NCI-H2196 (cell line): ENCODE measurements at regions not wholly inside any gene's neighbourhood (a gene's known extent, or its start where the extent isn't known, plus 50 kb on each side); places are given as distances from the start of the nearest gene placed in this dataset.
A peak's percentile ranks its signal among the peaks of the same experiment; 100 is the strongest.

Source experiments
- DNase-seq: peaks from one replicate; lab custom pipeline; 2025; ENCODE audit not compliant: unreplicated experiment; lab: John Stamatoyannopoulos, UW

DNA sequence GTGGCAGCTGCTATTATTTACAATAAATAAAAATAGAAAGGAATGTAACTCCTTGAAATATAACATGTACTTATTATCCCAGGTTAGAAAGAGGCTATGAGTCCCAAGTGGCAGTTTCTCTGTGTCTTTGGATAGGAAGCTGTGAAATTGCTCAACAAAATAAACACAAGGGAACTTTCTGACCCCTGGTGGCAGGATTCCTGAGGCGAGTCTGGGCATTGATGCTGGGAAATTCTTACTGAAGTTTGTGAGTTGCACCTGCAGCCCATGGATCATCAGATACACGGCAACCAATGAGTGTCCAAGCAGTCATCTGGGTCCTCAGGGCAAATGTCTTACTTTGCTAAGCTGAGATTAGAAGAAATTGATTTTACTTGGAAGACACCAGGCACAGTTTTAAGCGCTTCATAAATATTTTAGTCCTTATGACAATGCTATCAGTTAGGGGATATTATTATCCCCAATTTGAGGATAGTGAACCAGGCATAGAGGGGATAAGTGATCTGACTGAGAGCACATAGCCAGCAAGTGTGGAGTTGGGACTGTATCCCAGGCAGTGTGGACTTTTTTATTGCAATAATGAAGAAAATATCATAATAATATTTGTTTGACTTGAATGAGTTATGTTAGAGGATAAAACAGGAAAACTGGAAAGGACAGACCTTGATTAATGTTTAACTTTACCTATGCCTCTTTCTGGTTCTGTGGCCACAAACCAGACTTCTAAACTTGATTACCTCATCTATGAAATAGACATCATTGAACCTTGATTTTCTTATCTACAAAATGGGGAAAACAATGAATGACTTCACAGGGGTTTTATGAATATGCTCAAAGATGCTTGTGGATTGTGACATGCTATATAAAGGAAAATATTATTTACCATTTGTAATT lies 265.5 kb upstream of the ADAMTSL1 start:
- DNase-seq, result no peak

DNA sequence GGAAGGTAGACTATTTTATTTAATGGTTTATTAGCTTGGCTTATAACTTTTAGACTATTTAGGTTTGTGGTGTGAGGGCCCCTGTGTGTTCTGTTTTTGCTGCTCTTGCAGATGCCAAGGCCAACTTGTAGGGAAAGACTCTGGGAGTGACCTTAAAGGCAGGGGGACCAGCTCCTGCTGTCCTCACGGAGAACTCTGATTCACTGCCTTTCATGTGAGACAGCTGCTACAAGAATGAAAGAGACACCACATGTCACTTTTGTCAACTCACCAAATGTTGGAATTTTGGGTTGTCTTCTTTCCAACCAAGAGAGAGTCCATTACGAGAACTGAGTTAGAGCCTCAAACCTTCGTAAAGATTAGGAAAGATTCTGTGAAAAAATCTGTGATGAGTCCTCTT lies 258.3 kb upstream of the ADAMTSL1 start:
- DNase-seq, result no peak

DNA sequence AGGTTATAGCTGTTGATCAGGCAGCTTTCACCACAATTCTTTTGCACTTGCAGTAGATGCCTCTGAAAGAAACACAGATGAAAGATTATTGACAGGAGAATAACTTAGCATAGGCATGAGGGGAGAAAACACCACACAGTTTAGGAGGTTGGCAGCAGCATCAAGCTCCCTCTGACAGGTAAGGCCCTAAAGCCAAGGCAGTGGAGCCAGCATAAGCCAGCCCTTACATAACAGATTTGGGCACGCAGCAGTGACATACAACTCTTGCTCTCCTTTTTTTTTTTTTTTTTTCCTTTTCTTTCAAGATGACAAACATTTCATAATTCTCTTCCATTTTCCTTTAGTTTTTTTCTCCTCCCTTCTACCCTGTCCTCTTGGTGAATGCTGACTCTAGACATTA lies 257.6 kb upstream of the ADAMTSL1 start:
- no peak for DNase-seq

DNA sequence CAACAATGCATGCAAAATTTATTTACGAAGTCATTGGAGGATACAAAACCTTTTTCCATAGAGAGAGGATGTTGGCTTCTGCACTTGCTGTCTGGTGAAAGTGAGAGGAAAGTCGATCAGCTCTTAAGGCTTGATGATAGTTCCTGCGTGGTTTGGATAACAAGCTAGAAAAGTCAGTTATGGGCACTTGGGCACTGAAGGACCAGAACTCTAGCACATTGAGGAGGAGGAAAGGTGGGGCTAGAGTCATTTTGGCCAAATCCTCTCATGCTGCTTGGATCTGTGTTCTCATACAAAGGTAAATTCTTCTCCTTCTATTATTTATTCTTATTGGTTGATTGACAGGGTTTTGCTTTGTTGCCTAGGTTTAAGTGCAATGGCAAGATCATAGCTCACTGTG lies 245.9 kb upstream of the ADAMTSL1 start:
- DNase-seq, result no peak

DNA sequence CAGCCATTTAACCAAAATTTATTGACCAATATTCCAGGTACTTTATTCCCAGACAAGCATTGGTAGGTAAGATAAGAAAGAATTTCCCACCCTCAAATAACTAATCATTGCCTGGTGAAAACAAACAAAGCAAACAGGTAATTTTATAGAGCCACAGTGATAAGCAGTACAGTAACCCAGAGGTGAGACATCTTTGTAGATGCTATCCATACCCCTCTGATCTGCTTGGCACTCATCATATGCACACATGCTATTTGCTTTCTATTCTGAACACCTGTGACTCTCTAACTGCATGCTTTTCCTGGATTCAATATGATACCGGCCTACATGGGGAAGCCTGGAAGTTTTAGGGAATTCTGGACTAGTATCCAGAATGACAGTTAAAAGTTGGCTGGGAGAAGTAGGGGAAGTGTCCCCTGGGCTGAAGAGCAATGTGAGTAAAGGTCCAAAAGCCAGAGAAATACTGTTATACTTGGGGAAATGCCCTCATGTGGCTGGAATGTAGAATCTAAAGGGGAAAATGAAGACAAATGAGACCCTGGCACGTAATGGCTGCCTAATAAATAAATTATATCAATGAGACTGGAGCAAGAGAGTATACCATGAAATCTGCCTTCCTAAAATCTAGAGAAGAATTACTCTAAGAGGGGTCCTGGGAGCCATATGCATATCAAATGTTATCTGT lies 243.8 kb upstream of the ADAMTSL1 start:
- DNase-seq, result no peak

DNA sequence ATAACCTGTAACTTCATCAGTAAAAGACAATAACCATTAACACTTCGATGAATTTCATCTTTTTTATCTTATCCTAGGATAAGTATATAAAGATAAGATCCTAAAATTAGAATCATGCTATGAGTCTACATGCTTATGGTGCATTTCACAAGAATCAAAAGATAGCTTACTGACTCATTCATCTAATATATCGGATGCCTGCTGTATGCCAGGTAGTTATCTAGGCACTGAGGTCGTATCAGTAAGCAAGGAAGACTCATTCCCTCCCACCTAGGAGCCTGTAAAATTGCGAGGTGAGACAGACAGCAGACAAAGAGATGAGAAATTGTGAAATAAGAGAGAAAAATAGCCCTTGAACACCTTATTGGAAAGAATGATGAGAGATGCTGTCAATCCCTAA lies 240.6 kb upstream of the ADAMTSL1 start:
- DNase-seq, result no peak

DNA sequence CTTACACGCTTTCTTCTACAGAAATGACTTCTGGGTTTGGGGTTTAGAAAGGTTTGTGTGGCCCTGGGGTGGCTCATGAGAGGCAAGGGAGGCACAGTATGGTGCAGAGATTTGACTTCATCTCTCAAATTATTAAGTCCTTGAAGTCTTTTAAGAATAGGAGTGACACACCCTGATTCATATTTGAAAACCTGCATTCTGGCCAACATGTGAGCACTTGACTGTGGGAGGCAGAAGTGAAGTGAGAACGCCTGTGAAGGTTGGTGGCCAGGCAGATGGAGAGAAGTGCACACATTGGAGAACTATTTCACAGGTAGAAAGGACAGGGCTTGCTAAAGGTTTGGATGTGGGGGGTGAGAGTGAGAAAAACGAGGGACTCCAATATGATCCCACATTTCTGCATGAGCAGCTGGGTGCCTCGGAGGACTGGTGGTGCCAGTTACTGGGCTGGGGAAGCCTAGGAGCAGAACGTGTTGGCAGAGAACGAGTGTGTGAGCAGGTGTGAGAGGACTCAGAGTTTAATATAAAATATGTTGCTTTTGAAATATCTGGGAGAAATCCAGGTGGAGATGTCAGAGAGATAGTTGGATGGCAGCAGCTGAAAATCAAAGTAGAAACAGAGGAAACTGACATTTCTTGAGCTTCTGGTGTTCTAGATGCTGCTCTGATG lies 240.0 kb upstream of the ADAMTSL1 start:
- DNase-seq, result no peak

DNA sequence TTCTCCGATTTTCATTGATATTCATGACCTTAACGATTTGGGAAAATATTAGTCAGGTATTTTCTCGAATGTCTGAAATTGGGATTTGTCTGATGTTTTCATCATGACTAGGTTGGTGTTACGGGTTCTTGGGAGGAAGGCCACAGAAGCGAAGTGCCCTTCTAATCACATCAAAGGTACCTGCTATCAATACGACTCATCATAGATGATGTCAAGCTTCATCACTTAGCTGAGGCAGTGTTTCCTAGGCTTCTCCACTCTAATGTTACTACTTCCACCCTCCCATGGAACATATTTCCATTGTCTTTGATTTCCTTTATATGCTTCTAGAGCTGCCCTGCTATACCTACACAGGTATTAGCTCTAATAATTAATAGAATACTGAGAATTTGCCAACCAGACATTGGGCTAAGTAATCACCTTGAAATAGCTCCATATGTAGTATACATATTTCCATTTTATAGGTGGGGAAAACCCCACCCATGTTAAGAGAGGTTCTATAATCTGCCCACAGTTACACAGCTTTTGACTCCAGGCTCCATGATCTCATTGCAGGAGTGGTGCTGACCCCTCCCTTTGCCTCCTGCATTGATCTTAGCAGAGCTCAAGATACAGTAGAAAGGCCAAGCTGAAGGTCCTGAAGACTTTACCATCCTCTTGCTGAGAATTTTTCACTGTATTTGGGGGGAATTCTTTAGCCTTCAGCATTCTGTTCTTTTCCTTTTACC lies 238.6 kb upstream of the ADAMTSL1 start:
- no peak for DNase-seq

DNA sequence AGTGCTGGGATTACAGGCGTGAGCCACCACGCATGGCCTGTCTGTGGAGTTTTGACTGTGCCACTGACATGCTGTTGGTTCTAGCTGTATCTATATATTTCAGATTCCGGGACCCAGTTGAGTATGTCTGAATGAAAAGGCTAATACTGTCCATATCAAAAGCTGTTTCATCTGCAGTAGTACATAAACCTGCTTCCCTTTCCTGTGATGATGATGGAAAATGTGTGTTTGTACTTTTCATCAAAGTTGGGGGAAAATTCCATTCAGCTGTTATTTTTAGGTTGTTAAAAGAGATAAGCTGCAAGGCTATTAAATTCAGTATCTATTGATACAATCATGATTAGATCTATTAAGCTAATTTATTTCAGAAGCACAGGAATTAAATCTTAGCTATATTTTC lies 237.6 kb upstream of the ADAMTSL1 start:
- DNase-seq, result no peak

DNA sequence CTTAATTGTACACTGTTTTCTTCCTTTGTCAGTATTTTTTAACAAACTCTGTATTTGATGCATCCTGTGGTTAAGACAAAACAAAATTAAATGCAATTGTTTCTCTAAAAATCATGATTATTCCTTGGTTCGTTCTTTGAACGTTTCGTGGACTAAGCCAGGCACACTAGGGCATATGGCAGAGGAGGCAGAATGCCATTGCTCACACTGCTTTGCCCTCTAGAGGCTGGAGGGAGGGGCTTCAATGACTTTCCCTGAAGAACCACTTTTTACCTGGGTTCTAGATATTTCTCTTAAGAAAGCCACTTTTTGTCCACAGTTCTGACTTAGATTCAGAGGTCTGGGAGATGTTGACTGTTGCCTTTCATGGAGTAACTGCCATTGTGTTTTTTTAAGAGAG lies 236.2 kb upstream of the ADAMTSL1 start:
- DNase-seq, result no peak

DNA sequence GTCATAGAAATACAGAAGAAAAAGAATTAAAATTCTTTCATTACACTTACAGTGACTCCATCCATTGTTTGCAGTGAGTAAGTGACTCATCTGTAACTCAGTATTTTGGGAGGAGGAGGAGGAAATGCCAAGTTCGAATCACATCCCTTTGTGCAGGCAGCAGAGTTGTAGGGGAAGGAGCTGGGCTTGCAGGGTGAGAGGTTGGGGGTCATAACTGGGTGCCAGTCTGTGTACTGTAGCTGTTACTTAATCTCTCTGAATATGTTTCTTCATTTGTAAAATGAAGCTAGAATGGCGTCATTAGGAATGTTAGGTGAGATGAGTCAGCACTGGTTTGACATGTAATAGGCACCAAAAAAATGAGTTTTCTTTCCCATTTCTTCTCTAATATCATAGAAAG lies 235.7 kb upstream of the ADAMTSL1 start:
- DNase-seq, result no peak

DNA sequence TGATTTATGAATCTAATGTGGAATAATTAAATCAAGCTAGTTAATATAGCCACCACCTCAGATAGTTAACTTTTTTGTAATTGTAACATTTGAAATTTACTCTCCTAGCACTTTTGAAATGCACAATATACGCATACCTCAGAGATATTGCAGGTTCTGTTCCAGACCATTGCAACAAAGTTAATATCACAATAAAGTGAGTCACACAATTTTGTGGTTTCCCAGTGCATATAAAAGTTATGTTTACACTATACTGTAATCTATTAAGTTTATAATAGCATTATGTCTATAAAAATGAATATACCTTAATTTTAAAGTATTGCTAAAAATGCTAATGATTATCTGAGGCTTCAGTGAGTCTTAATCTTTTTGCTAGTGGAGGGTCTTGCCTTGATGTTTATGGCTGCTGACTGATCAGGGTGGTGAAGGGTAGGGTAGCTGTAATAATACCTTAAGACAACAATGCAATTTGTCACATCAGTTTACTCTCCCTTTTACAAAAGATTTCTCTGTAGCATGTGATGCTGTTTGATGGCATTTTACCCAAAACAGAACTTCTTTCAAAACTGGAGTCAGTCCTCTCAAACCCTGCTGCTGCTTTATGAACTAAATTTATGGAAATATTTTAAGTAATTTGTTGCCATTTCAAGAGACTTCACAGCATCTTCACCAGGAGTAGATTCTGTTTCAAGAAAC lies 235.1 kb upstream of the ADAMTSL1 start:
- DNase-seq, result no peak

DNA sequence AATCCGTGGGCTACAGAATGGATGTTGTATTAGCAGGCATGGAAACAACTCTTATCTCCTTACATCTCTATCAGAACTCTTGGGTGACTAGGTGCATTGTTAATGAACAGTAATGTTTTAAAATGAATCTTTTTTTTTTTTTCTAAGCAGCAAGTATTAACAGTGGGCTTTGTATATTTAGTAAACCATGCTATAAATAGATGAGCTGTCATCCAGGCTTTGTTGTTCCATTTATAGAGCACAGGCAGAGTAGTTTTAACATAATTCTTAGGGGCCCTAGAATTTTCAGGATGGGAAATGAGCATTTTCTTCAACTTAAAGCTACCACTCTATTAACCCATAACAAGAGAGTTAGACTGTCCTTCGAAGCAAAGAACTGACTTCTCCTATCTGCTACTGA lies 233.7 kb upstream of the ADAMTSL1 start:
- DNase-seq, result no peak

DNA sequence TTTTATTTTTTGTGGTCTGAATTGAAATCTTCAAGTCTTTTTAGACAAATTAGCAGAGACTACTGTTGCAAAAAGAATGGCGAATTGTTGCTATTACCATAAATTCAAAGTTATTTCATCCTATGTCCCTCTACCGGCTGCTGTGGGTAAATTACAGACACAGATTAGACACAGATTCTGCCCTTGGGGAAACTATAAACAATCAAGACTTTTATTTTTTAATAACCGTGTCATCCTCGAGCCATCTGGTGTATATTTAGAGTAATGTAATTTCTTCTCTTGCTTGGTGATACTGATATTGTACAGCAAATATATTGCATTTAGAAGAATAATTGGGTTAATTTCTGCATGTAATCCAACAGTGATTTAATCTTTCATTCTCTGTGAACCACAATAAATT lies 228.0 kb upstream of the ADAMTSL1 start:
- no peak for DNase-seq

DNA sequence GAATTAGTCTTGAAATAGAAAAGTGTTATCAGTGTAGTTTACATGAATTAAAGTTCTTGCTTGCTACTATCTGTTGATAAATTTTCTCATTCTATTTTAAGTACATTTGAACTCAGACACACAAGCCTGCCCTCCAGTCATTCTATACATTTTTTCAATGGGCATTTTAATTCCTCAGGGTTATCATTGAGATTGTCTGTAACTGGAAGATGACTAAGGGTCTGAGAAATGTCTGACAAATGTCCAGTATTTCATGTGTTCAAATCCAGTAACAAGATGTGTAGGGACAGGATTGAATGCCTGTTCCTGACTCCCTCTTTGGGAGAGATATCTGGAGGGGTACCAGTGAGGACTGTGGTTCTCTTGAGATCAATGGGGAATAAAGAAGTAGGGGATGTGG lies 223.9 kb upstream of the ADAMTSL1 start:
- DNase-seq, result no peak

DNA sequence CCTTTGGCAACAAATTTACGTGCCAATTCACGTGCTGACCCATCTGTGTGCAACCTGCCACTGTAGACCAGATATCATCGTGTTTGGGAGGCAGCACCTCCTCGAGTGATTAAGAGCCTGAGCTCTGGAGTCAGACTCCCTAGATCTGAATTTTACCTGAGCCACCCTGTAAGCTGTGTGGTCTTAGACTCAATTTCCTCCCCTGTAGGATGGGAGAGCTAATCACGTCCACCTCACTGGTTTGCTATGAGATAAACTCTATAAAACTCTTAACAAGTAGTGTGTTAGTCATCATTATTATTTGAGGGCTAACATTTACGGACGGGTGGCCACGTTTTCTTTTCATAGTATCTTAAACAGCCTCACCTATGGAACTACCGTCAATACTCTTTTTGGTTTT lies 220.0 kb upstream of the ADAMTSL1 start:
- no peak for DNase-seq

DNA sequence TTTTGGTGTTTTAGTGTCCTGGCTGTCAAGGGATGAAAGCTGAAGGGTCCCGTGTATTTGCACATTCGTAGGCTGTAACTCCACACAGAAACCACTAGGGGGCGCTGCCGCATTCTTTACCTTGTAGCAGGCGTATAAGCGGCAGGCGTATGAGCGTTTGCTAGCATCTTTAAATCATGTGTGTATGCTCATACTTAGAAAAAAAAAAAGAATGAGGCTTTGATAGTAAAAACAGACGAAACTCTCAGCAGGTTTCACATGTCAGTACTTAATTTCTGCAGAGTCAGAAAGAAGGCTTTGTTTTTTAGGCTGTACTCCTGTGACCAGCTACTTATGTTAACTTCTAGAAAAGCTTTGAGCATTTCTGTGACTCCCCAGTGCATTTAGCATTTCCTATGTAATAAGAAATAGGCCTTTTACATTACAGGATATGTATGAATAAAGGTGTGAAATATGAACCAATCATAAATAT lies 218.8 kb upstream of the ADAMTSL1 start:
- peak; percentile 85 for DNase-seq

DNA sequence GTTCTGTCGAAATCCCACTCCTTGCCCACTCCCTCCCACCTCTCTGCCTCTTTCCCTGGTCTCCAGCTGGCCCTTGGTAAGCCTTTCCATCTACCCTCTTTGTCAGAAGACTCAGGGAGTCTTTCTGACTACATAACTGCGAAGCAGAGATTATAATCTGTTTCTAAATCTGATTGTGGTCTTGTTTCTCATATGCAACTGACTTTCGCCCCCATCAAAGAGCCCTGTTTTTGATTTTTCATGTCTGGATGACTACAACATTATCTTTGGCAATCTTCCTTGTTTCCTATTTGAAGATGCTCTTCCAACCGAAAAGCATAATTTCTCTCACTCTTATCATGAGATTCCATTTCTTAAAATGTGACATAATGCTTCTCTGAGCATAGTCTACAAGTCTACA lies 218.2 kb upstream of the ADAMTSL1 start:
- no peak for DNase-seq

DNA sequence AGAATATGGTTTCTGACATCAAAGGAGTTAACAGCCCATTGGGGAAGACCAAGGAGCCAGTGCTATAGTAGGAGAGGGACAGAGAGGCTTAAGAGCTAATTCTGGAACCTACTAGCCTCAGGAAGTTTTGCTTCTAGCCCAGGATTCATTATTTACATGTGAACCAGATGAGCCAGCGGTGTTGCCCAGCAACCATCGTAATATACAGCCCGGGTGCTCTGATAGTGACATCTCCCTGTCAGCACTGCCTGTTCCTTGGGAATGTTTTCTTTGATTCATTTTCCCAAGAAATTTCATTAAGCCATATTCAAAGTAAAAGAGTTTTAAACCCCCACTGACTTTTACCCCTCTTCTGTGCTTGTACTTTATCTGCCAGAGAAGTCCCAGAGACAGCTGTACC lies 217.4 kb upstream of the ADAMTSL1 start:
- DNase-seq, result no peak

DNA sequence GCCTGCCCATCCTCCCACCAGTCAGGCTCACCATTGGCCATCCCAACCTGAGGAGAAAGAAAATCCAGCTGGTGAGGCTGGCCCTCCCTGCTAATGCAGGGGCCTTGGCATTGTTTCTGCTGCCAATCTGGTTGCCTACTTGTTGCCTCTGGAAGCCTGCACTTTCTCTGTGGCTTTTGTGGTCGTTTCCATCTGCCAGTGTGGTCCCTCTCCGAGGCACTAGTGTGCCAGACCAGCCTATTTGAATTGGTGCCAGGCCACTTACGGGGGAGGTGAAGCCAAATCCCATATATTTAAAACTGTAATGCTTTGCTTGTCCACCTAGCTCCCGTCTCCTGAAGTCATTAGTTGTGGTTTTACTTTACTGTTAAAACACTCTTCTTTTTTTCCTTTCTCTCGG lies 213.4 kb upstream of the ADAMTSL1 start:
- peak; percentile 86 for DNase-seq

DNA sequence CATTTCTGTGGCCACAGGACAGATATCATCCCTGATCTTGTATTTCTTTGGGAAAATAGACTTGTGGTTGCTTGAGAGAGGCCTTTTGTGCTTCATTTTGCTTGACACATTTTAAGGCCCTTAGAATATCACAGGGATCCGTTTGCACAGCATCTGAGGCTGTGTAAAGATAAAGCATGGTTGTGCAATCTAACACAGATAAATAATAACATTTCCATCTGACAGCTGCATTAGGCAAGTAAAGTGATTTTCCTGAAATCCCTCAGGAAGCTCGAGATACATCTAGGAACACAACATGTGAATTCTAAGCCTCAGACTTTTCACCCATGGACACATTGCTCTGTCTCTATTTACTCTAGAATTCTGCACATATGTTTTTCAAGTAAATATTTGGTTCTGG lies 212.8 kb upstream of the ADAMTSL1 start:
- DNase-seq, result no peak
